CD4-positive, alpha-beta memory T cell (primary cell): ENCODE measurements at regions not wholly inside any gene's neighbourhood (a gene's known extent, or its start where the extent isn't known, plus 50 kb on each side); places are given as distances from the start of the nearest gene placed in this dataset.
"Not testable (repeated sequence)": the region's sequence is repeated elsewhere in the genome, so short reads cannot be mapped to it uniquely, and the experiment has no call there.

Experiments used
- CTCF ChIA-PET: fragments of 350-600 bp; sonication (Branson Sonifier 250); formaldehyde crosslinking; loops from one replicate; lab custom pipeline; 2021; ENCODE audit warnings: inconsistent platforms; ENCODE audit not compliant: partially characterized antibody; lab: Charles Lee
- POLR2A ChIA-PET: fragments of 350-600 bp; sonication (Branson Sonifier 250); formaldehyde crosslinking; loops from one replicate; lab custom pipeline; 2021; ENCODE audit not compliant: partially characterized antibody; lab: Charles Lee
- DNase-seq, 5 donors: peaks; one replicate each; pipeline versions ENCODE4 v3.0.0 to v3.0.0-alpha.2; 2020 to 2022; ENCODE audit warnings: mixed read lengths in 1 of 5
- H3K27ac ChIP-seq: one replicate; pipeline ENCODE4 v1.7.0; 2013; ENCODE audit warnings: low read depth, low read length
- H3K27me3 ChIP-seq: 2 replicates; pipeline ENCODE4 v1.7.0; 2013; ENCODE audit warnings: mild to moderate bottlenecking, low read length, moderate library complexity; ENCODE audit not compliant: insufficient read depth
- H3K36me3 ChIP-seq: 2 replicates; pipeline ENCODE4 v1.7.0; 2013; ENCODE audit warnings: mild to moderate bottlenecking, low read length, moderate library complexity; ENCODE audit not compliant: insufficient read depth
- H3K4me1 ChIP-seq: 2 replicates; pipeline ENCODE4 v1.7.0; 2013; ENCODE audit warnings: mild to moderate bottlenecking, low read length, moderate library complexity; ENCODE audit not compliant: insufficient read depth
- H3K4me3 ChIP-seq, 2 donors: one replicate each; pipeline ENCODE4 v1.7.0; 2013; ENCODE audit warnings: low read length in 2 of 2, mild to moderate bottlenecking in 1 of 2
- H3K9me3 ChIP-seq, 2 donors: one replicate each; pipeline ENCODE4 v1.7.0; 2013; ENCODE audit warnings: low read length in 2 of 2, control low read depth in 1 of 2; ENCODE audit not compliant: control insufficient read depth in 1 of 2
- H3K27ac Mint-ChIP-seq, 7 donors: one replicate each; pipeline ENCODE4 v1.8.0; 2020 to 2021; ENCODE audit warnings: mixed read lengths in 7 of 7, mild to moderate bottlenecking in 6 of 7, inconsistent platforms in 3 of 7, moderate library complexity in 3 of 7
- H3K27me3 Mint-ChIP-seq, 2 donors: one replicate each; pipeline ENCODE4 v1.8.0; 2020 to 2021; ENCODE audit warnings: mixed read lengths in 2 of 2
- H3K36me3 Mint-ChIP-seq, 2 donors: one replicate each; pipeline ENCODE4 v1.8.0; 2020 to 2021; ENCODE audit warnings: mixed read lengths in 2 of 2, inconsistent platforms in 1 of 2, mild to moderate bottlenecking in 1 of 2
- H3K4me1 Mint-ChIP-seq, 4 donors: one replicate each; pipeline ENCODE4 v1.8.0; 2020 to 2021; ENCODE audit warnings: mixed read lengths in 4 of 4, mild to moderate bottlenecking in 1 of 4
- H3K4me3 Mint-ChIP-seq, 8 donors: one replicate each; pipeline ENCODE4 v1.8.0; 2020 to 2021; ENCODE audit warnings: mixed read lengths in 8 of 8, mild to moderate bottlenecking in 7 of 8, moderate library complexity in 6 of 8, inconsistent platforms in 3 of 8
- H3K9me3 Mint-ChIP-seq, 8 donors: one replicate each; pipeline ENCODE4 v1.8.0; 2020 to 2021; ENCODE audit warnings: mixed read lengths in 8 of 8, mild to moderate bottlenecking in 5 of 8, inconsistent platforms in 3 of 8, moderate library complexity in 1 of 8
- intact Hi-C: fragments of 100-400 bp; cut with micrococcal nuclease; formaldehyde crosslinking; loops from one replicate; pipeline ENCODE4 v1.15.1; 2023

GRCh38 chr17:22514315-22514714, 822.0 kb downstream of the KCNJ18 start:
- no peaks in the 10 kb centered on the region for H3K27me3 ChIP-seq
- no peak for DNase-seq
- Mint-ChIP-seq H3K27ac (no peak overlapping the region), H3K4me3 (no peak overlapping the region), H3K9me3 (peaks cover 0 to 46% (median 16%) of the 10 kb centered on the region in 8 donors), H3K4me1 (no peaks in the 10 kb centered on the region), H3K36me3 (no peaks in the 10 kb centered on the region), H3K27me3 (no peaks in the 10 kb centered on the region)
- ChIA-PET POLR2A (no interaction called here), CTCF (no interaction called here)
- intact Hi-C loops = no loop called here
- H3K4me3 ChIP-seq = no peak overlapping the region
- no peak overlapping the region for H3K27ac ChIP-seq
- no peaks in the 10 kb centered on the region for H3K4me1 ChIP-seq
- no peaks in the 10 kb centered on the region for H3K9me3 ChIP-seq
- no peaks in the 10 kb centered on the region for H3K36me3 ChIP-seq

DNA sequence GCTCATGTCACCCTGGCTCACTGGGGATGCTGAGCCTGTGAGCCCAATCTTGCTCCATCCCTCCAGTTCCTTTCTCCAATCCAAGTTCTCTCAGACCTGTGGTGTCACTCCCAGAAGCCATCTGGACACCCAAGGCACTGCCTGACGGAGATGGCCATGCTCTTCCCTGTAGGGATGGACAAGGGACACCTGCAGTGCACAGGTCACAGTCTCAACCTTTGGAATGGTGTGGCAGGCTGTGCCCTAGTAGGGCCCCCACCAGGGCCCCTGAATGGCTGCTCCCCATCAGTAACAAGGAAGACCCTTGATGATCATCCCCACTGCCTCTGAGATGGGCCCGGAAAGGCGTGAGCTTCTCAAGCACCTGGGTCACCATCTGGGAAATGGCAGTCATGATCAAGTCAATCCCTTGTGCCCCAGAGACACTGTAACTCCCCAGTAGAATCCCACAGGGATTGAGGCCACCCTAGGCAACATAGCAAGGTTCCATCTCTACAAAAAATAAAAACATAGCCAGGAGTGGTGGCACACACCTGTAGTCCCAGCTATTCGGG, 822.5 kb downstream of the KCNJ18 start:
- H3K4me1 ChIP-seq = no peaks in the 10 kb centered on the region
- Mint-ChIP-seq H3K36me3 (no peaks in the 10 kb centered on the region), H3K9me3 (peaks cover 0 to 46% (median 16%) of the 10 kb centered on the region in 8 donors), H3K4me1 (no peaks in the 10 kb centered on the region), H3K27me3 (no peaks in the 10 kb centered on the region), H3K4me3 (no peak overlapping the region), H3K27ac (no peak overlapping the region)
- no peak for DNase-seq
- H3K36me3 ChIP-seq = no peaks in the 10 kb centered on the region
- intact Hi-C loops = no loop called here
- no peaks in the 10 kb centered on the region for H3K27me3 ChIP-seq
- H3K27ac ChIP-seq = no peak overlapping the region
- H3K9me3 ChIP-seq = no peaks in the 10 kb centered on the region
- H3K4me3 ChIP-seq = no peak overlapping the region
- POLR2A ChIA-PET = no interaction called here
- CTCF ChIA-PET = no interaction called here

GRCh38 chr17:22515599-22515998, 823.3 kb downstream of the KCNJ18 start:
- no peaks in the 10 kb centered on the region for H3K4me1 ChIP-seq
- DNase-seq = no peak
- Mint-ChIP-seq H3K36me3 (no peaks in the 10 kb centered on the region), H3K4me3 (no peak overlapping the region), H3K4me1 (no peaks in the 10 kb centered on the region), H3K9me3 (peaks cover 0 to 41% (median 12%) of the 10 kb centered on the region in 8 donors), H3K27ac (no peak overlapping the region), H3K27me3 (no peaks in the 10 kb centered on the region)
- H3K27ac ChIP-seq = no peak overlapping the region
- POLR2A ChIA-PET = no interaction called here
- H3K9me3 ChIP-seq = no peaks in the 10 kb centered on the region
- H3K27me3 ChIP-seq = no peaks in the 10 kb centered on the region
- no peak overlapping the region for H3K4me3 ChIP-seq
- intact Hi-C loops = no loop called here
- no peaks in the 10 kb centered on the region for H3K36me3 ChIP-seq
- CTCF ChIA-PET = no interaction called here

DNA sequence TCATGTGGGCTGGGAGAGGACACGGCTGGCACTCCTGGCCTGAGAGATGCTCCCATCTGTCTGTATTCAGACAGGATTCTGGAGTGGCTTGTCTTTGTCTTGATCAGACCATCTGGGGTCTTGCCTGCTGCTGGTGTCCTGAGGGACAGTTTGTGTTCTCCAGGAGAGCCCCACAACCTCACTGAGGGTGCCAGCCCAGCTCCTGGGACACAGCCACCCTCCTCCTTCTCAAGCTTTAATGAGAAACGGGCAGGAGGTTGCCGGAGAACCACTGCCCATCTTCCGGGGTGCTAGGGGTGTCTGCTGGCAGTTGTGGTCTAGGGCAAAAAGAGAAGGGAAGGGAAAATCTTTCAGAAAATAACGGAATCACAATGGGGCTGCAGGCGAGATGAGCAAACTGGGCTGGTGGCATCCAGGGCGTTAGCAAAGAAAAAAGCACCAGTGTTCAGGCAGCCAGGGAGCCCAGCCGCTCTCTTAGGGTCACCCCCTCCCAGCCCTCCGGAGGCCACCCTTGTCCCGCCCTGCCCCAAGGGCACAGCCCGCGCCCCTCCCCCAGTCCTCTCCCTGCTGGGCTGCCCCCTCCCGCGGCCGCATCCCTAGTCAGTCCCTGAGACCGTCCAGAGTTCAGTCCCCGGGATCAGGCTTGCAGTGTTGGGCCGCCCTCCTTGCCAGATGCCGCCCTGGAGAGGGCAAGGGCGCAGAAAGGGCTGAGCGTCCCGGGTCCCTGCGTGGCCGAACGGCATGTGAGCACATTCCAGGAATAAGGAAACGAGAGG, 824.7 kb downstream of the KCNJ18 start:
- Histone ChIP-seq H3K27ac (no peak overlapping the region), H3K4me3 (no peak overlapping the region), H3K4me1 (no peaks in the 10 kb centered on the region), H3K36me3 (no peaks in the 10 kb centered on the region), H3K9me3 (no peaks in the 10 kb centered on the region), H3K27me3 (no peaks in the 10 kb centered on the region)
- DNase-seq = no peak
- no peaks in the 10 kb centered on the region for H3K27me3 Mint-ChIP-seq
- H3K36me3 Mint-ChIP-seq = no peaks in the 10 kb centered on the region
- H3K9me3 Mint-ChIP-seq = peaks cover 0 to 31% (median 10%) of the 10 kb centered on the region in 8 donors
- POLR2A ChIA-PET = no interaction called here
- H3K4me1 Mint-ChIP-seq = no peaks in the 10 kb centered on the region
- intact Hi-C loops = no loop called here
- no peak overlapping the region for H3K4me3 Mint-ChIP-seq
- H3K27ac Mint-ChIP-seq = no peak overlapping the region
- CTCF ChIA-PET = no interaction called here

DNA sequence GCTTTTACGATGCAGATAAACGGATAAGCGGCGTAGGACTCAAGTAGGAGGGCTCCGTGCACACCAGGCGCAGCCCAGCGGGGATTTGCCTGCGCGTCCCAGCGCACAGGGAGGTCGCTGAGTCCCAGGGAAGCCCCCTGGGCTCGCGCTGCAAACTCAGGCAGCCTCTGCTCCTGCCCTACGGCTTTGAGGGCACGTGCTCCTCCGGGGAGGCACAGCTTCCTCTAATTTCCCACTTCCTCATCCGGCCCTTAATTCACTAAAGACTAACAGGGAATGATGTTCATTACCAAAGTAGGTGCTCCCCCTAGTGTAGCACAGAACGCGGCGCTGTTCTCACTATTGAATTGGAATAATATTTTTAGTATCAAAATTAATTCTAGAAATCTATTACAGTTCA, 825.4 kb downstream of the KCNJ18 start:
- Mint-ChIP-seq H3K27me3 (no peaks in the 10 kb centered on the region), H3K27ac (no peak overlapping the region), H3K4me3 (no peak overlapping the region)

DNA sequence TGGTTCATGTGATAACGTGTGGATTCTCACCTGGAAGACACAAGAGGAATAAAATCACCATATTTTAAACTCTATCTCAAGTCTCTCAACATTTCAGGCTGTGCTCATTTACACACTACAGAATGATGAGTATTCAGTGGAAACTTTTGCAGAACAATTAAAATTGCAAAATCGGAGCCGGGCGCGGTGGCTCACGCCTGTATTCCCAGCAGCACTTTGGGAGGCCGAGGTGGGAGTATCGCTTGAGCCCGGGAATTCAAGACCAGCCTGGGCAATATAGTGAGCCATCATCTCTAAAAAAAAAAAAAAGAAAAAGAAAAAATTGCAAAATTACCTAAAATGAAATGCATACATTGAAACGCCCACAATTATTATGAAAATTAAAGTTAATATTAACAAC, 825.9 kb downstream of the KCNJ18 start:
- no peaks in the 10 kb centered on the region for H3K36me3 Mint-ChIP-seq
- no peaks in the 10 kb centered on the region for H3K36me3 ChIP-seq
- H3K4me1 ChIP-seq = no peaks in the 10 kb centered on the region
- no peak overlapping the region for H3K27ac Mint-ChIP-seq
- CTCF ChIA-PET = no interaction called here
- no peaks in the 10 kb centered on the region for H3K4me1 Mint-ChIP-seq
- H3K9me3 ChIP-seq = no peaks in the 10 kb centered on the region
- H3K27ac ChIP-seq = no peak overlapping the region
- peaks cover 0 to 28% (median 10%) of the 10 kb centered on the region in 8 donors for H3K9me3 Mint-ChIP-seq
- no peak for DNase-seq
- no peak overlapping the region for H3K4me3 Mint-ChIP-seq
- H3K27me3 ChIP-seq = no peaks in the 10 kb centered on the region
- no peaks in the 10 kb centered on the region for H3K27me3 Mint-ChIP-seq
- H3K4me3 ChIP-seq = no peak overlapping the region
- POLR2A ChIA-PET = no interaction called here
- intact Hi-C loops = no loop called here

More for the DNA sequence above, 825.4 kb downstream of the KCNJ18 start:
- no peaks in the 10 kb centered on the region for H3K4me1 ChIP-seq
- intact Hi-C loops = no loop called here
- DNase-seq = no peak
- no peaks in the 10 kb centered on the region for H3K27me3 ChIP-seq
- H3K9me3 Mint-ChIP-seq = peaks cover 0 to 28% (median 10%) of the 10 kb centered on the region in 8 donors
- H3K36me3 ChIP-seq = no peaks in the 10 kb centered on the region
- no peak overlapping the region for H3K27ac ChIP-seq
- no peaks in the 10 kb centered on the region for H3K4me1 Mint-ChIP-seq
- no peak overlapping the region for H3K4me3 ChIP-seq
- no peaks in the 10 kb centered on the region for H3K9me3 ChIP-seq
- ChIA-PET CTCF (no interaction called here), POLR2A (no interaction called here)
- H3K36me3 Mint-ChIP-seq = no peaks in the 10 kb centered on the region

DNA sequence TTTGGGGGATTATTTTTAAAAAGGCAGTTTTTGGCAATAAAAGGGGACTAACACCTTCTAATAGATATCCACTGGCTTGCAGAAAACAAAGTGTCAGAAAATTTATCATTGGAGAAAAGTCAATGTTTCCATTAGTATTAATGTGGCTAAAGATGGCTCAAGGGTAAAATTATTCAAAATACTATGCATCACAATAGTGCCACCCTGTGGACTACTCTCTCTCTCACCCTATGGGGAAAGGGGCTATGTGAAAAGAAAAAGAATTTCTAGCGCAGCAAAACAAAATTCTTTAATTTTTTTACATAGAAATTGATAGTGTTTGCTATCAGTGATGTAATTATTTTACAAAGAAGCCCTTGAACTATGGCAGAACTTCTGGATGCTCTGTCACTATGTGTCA, 856.5 kb downstream of the KCNJ18 start:
- POLR2A ChIA-PET, H3K36me3 Mint-ChIP-seq, CTCF ChIA-PET: not testable (repeated sequence)

More for the DNA sequence above, 856.5 kb downstream of the KCNJ18 start:
- H3K27ac ChIP-seq, H3K36me3 ChIP-seq, H3K27me3 ChIP-seq, H3K9me3 ChIP-seq, H3K4me1 ChIP-seq, H3K27me3 Mint-ChIP-seq, intact Hi-C loops, H3K4me3 ChIP-seq, H3K27ac Mint-ChIP-seq, H3K4me1 Mint-ChIP-seq, H3K4me3 Mint-ChIP-seq, DNase-seq: not testable (repeated sequence)
- peaks cover 0 to 15% (median 4%) of the 10 kb centered on the region in 8 donors for H3K9me3 Mint-ChIP-seq
